Hematopoietic multipotent progenitor cell treated with erythropoietin and hydrocortisone succinate and interleukin-3 and kit ligand, for 6 days (in vitro differentiated cells): ENCODE measurements at regions not wholly inside any gene's neighbourhood (a gene's known extent, or its start where the extent isn't known, plus 50 kb on each side); places are given as distances from the start of the nearest gene placed in this dataset.

Experiments used
- DNase-seq: peaks from one replicate; pipeline ENCODE4 v3.0.0-alpha.2; 2015

- no peak for DNase-seq
Observed at GRCh38 chr12:74917743-74918142, 291.9 kb downstream of the KCNC2 start.

DNA sequence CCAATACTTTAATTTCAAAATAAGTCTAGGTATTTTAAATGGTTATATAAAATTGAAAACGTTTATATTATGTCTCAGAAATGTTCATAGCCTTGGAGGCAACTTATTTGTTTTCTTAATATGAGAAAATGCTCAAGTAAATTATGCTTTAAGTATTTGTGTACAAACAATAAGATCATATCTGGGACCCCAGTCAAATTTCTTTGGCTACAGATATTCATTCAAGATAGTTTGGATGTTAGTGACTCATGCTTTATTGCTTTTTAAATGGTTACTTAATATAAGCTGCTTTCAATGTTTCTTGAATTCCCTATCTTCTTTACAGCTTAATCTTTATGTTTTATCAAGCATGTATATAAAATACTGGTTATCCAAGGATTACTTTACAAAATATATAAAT lies 291.3 kb downstream of the KCNC2 start:
- no peak for DNase-seq

- no peak for DNase-seq
Observed at GRCh38 chr12:74922117-74922516, 287.5 kb downstream of the KCNC2 start.

- DNase-seq, result no peak
Observed at GRCh38 chr12:74922642-74923041, 287.0 kb downstream of the KCNC2 start.

GRCh38 chr12:74941670-74942069 lies 268.0 kb downstream of the KCNC2 start:
- no peak for DNase-seq

- no peak for DNase-seq
Observed at GRCh38 chr12:74945771-74946198, 263.9 kb downstream of the KCNC2 start.

DNA sequence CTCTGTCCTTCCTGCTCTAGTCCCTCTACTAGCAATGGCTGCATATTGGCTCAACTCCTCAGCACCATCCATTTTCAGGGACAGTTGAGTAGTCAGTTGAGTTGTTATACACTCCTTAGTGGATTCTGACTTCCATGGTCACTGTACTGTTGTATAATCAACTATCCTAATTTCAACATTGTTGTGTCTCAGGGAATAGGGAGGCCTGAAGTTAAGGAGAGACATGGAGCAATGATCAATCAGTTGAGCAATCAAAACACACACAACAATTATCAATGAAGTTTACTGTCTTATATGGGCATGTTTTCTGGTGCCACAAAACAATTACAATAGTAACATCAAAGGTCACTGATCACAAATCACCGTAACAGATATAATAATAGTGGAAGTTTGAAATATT lies 255.9 kb downstream of the KCNC2 start:
- no peak for DNase-seq

DNA sequence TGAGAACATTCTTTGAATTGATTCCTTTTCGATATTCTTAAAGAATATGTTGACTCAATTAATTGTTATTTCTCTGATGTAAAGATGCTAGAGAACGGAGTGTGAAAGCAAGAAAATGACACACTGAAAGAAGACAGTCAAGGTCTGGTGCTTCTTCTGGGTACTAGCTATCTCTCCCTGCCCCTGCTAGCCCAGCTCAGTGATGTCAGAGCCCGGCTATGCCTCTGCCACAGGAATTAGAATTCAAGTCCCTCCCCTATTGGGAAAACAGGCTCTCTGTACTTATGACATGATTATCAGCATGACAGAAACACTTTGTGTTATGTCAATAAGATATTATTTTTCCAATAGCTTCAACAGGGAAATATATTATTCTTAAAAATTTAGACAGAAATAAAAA lies 252.4 kb downstream of the KCNC2 start:
- no peak for DNase-seq

- DNase-seq, result no peak
Observed at GRCh38 chr12:74957634-74958033, 252.0 kb downstream of the KCNC2 start.

DNA sequence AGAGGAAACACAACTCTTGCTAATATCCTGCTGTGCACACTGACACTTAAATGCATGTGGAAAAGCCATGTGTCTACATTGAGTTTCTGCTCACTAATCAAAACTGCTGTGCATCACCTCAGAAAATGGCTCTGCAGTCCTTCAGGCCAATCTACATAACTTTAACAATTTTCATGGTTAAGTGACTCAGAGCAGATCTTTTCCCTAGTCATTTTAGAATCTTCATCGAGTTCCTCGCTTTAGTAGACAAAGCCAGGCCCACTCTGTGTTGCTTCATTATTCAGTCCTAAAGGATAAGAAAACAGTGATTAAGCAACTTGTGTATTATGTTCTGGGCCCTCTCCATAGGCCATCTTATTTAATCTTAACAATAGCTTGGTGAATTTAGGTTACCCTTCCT lies 250.0 kb downstream of the KCNC2 start:
- no peak for DNase-seq

- DNase-seq, result no peak
Observed at GRCh38 chr12:74963304-74963703, 246.3 kb downstream of the KCNC2 start.

GRCh38 chr12:74963867-74964331 lies 245.7 kb downstream of the KCNC2 start:
- DNase-seq, result no peak

DNA sequence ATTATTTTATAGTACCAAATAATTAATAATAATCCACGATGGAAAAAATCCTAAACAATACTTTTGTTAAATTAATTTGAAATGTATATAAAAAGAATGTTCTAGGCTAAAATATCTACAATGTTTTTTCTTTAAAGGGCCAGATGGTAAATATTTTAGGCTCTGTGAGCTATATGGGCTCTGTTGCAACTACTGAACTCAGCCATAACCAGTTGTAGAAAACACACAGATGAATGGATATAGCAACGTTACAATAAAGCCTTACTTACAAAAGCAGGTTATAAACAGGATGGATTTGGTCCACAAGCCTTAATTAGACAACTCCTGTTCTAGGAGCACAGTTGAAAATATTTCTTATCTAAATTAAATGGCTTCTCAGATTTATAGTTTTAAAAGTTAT lies 245.2 kb downstream of the KCNC2 start:
- no peak for DNase-seq

DNA sequence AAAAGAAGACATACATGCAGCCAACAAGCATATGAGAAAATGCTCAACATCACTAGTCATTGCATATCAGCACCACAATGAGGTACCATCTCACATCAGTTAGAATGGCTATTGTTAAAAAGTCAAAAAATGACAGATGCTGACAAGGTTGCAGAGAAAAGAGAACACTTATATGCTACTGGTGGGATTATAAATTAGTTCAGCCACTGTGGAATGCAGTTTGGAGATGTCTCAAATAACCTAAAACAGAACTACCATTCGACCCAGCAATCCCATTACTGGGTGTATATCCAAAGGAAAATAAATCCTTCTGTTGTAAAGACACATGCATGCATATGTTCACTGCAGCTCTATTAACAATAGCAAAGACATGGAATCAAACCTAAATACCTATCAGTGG lies 238.4 kb downstream of the KCNC2 start:
- DNase-seq, result no peak

DNA sequence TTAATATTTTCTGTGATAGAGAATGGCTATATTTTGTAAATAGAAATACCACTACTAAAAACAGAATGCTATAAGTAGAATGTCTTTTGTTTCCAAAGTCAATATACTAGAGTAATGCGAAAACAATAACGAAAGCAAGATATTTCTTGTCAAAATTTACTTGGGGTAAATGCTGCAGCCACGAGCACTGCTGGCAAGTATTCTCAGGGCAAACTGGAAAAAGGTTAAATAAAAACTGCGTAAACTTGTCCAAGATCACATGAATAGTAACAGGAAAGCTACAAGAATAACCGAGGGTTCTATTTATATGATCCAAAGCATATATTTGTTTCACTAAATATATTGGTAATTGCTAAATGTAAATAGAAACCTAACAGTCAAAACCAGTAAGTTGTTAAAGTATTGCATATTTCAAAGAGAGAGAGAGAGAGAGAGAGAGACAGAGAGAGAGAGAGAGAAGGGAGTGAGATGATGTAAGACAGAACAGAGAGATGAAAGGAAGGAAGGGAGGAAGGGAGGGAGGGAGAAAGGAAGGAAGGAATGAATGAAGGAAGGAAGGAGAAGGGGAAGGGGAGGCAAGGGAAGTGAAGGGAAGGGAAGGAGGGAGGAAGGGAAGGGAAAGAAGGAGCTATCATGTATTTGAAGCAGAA lies 231.7 kb downstream of the KCNC2 start:
- DNase-seq, result no peak

DNA sequence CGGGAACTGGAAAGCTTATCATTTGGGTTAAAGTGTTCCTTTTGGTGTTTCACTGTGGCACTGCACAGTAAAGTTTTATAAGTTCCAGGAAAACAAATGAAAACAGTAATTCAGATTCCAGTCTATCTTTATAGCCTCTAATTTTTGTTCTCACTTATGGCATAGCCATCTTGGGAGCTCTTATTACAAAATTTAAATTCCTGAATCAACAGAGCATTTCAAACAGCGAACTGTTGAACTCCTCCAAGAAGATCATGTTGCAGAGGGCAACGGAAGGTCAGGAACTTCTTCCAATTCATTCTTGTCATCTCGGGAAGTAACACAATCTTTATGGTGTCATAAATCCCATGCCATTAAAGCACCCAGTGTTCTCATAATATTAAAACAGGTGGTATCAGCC lies 229.1 kb downstream of the KCNC2 start:
- no peak for DNase-seq

DNA sequence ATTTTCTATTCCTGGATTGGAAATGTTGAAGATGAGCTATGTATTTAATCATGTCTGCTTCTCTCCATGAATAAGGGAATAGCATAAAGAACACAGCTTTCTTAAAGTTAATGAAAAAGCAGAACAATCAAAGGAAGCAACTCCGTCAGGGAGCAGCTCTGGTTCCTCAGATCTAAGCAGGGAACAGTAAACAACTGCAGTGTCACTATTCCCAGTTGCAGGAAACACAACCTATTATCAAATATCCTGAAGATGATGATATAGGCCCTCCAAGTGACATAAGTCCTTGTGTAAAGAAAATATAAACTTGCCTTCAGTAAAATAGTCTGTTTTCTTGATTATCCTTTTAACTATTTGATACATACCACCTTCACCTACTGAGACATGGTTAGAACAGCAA lies 228.1 kb downstream of the KCNC2 start:
- DNase-seq, result no peak

- DNase-seq, result no peak
Observed at GRCh38 chr12:74983917-74984316, 225.7 kb downstream of the KCNC2 start.

GRCh38 chr12:74984631-74985030 lies 225.0 kb downstream of the KCNC2 start:
- no peak for DNase-seq

- no peak for DNase-seq
Observed at GRCh38 chr12:74985293-74985985, 224.2 kb downstream of the KCNC2 start.

GRCh38 chr12:74985986-74986319 lies 223.7 kb downstream of the KCNC2 start:
- DNase-seq, result no peak

DNA sequence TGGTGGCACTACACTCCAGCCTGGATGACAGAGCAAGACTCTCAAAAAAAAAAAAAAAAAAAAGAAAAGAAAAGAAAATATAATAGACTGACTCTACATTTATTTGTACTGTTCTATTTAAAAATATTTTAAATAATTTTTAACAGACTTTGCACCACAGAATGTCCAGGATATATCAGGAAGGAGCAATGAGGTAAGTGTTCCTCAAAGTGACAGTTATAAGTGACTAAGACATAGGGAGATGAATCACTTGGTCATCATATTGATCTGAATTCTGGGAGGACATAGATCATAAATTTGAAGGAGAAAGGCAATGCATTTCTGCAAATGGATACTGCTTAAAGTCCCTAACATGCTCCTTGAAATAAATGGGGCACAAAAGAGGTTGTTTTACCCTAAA lies 221.5 kb downstream of the KCNC2 start:
- no peak for DNase-seq
